ENCODE measurements at regions not wholly inside any gene's neighbourhood (a gene's known extent, or its start where the extent isn't known, plus 50 kb on each side); places are given as distances from the start of the nearest gene placed in this dataset.

DNA sequence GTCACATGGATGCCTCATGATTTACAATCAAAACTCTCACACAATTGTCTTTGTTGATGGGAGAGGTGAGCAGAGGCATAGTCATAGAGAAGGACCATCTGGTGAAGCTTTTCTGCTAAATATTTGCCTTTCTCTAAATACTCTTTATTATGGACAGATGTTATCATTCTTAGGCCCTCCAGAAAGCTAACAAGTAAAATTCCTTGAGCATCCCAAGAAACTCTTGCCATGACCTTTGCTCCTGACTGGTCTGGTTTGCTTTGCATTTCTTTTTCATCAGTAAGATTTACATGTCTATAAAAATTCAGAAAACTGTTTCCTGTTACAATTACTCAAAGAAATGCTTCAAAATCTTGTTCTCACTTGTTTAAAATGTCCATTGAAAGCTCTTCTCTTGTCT lies 1336.6 kb upstream of the CDH8 start:
- TF ChIP-seq, protein P1, sequence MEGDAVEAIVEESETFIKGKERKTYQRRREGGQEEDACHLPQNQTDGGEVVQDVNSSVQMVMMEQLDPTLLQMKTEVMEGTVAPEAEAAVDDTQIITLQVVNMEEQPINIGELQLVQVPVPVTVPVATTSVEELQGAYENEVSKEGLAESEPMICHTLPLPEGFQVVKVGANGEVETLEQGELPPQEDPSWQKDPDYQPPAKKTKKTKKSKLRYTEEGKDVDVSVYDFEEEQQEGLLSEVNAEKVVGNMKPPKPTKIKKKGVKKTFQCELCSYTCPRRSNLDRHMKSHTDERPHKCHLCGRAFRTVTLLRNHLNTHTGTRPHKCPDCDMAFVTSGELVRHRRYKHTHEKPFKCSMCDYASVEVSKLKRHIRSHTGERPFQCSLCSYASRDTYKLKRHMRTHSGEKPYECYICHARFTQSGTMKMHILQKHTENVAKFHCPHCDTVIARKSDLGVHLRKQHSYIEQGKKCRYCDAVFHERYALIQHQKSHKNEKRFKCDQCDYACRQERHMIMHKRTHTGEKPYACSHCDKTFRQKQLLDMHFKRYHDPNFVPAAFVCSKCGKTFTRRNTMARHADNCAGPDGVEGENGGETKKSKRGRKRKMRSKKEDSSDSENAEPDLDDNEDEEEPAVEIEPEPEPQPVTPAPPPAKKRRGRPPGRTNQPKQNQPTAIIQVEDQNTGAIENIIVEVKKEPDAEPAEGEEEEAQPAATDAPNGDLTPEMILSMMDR (IDR thresholded peaks at IDR 0.05): no peak
- TF ChIP-seq POLR2AphosphoS5 (IDR thresholded peaks at IDR 0.05): no peak
- TF ChIP-seq EP300 (IDR thresholded peaks at IDR 0.05): no peak
- no peak for TF ChIP-seq POLR2A (IDR thresholded peaks at IDR 0.05)
